H1 (cell line): ENCODE measurements at regions not wholly inside any gene's neighbourhood (a gene's known extent, or its start where the extent isn't known, plus 50 kb on each side); places are given as distances from the start of the nearest gene placed in this dataset.

ENCODE experiments used
- CTCF ChIA-PET: fragments of 300-600 bp; sonication (Branson Sonifier 250); formaldehyde crosslinking; loops from one replicate; lab custom pipeline; 2021; ENCODE audit not compliant: partially characterized antibody; lab: Charles Lee
- POLR2A ChIA-PET: fragments of 300-600 bp; sonication (Branson Sonifier 250); formaldehyde crosslinking; loops from one replicate; lab custom pipeline; 2021; ENCODE audit warnings: inconsistent platforms; ENCODE audit not compliant: partially characterized antibody; lab: Charles Lee
- DNase-seq, 2 experiments: peaks; one replicate each; pipeline versions ENCODE4 v3.0.0 to v3.0.0-alpha.2; 2010 to 2022; ENCODE audit warnings: low spot score in 2 of 2, low read depth in 1 of 2, mixed read lengths in 1 of 2
- FAIRE-seq: peaks from 2 replicates; lab custom pipeline; 2011; peaks lifted over from hg19 to GRCh38; lab: Jason Lieb, UNC
- H2AFZ ChIP-seq: 2 replicates; pipeline ENCODE4 v1.8.1; 2012; ENCODE audit warnings: low read length, inconsistent platforms
- H2AK5ac ChIP-seq: 2 replicates; pipeline ENCODE4 v1.6.1; 2013; ENCODE audit warnings: low read depth, low read length
- H2BK120ac ChIP-seq: replicated peaks from 2 replicates; pipeline ENCODE3; 2013; ENCODE audit warnings: low read depth, low read length, inconsistent platforms
- H2BK12ac ChIP-seq: 2 replicates; pipeline ENCODE4 v1.6.1; 2013; ENCODE audit warnings: low read depth, low read length
- H2BK15ac ChIP-seq: 2 replicates; pipeline ENCODE4 v1.6.1; 2013; ENCODE audit warnings: low read length
- H2BK20ac ChIP-seq: 2 replicates; pipeline ENCODE4 v1.6.1; 2013; ENCODE audit warnings: low read length
- H2BK5ac ChIP-seq: 2 replicates; pipeline ENCODE4 v1.6.1; 2013; ENCODE audit warnings: low read depth, low read length
- H3K14ac ChIP-seq: 2 replicates; pipeline ENCODE4 v1.6.1; 2013; ENCODE audit warnings: inconsistent platforms; ENCODE audit not compliant: insufficient read length
- H3K18ac ChIP-seq: 2 replicates; pipeline ENCODE4 v1.6.1; 2013; ENCODE audit warnings: low read length; ENCODE audit errors: extremely low read depth
- H3K23ac ChIP-seq: 2 replicates; pipeline ENCODE4 v1.6.1; 2013; ENCODE audit warnings: inconsistent platforms; ENCODE audit not compliant: insufficient read length
- H3K23me2 ChIP-seq: 2 replicates; pipeline ENCODE4 v1.6.1; 2013; ENCODE audit warnings: low read depth, low read length
- H3K27ac ChIP-seq: 2 replicates; pipeline ENCODE4 v1.6.1; 2011; ENCODE audit warnings: low read depth, low read length, inconsistent platforms
- H3K27me3 ChIP-seq, 4 experiments: replicated peaks in 1 of 4; 1 replicate in 1 of 4; 2 replicates in 3 of 4; pipeline versions ENCODE4 v1.6.1 to v1.8.1; 2011 to 2013; ENCODE audit warnings: low read length in 3 of 4, mild to moderate bottlenecking in 3 of 4, inconsistent platforms in 2 of 4, mixed read lengths in 2 of 4, moderate library complexity in 1 of 4; ENCODE audit not compliant: control insufficient read depth in 3 of 4, insufficient read depth in 3 of 4; ENCODE audit errors: extremely low read depth in 1 of 4
- H3K36me3 ChIP-seq, 4 experiments: 2 replicates each; pipeline versions ENCODE4 v1.6.1 to v1.8.1; 2011 to 2013; ENCODE audit warnings: mild to moderate bottlenecking in 4 of 4, low read length in 3 of 4, moderate library complexity in 2 of 4, control low read depth in 1 of 4, inconsistent platforms in 1 of 4; ENCODE audit not compliant: insufficient read depth in 4 of 4, control insufficient read depth in 2 of 4
- H3K4ac ChIP-seq: replicated peaks from 2 replicates; pipeline ENCODE3; 2013; ENCODE audit warnings: low read length, low read depth, mixed read lengths, inconsistent platforms; ENCODE audit not compliant: insufficient read length
- H3K4me1 ChIP-seq, 4 experiments: replicated peaks in 1 of 4; 1 replicate in 1 of 4; 2 replicates in 3 of 4; pipeline versions ENCODE4 v1.6.1 to v1.8.1; 2011 to 2013; ENCODE audit warnings: low read length in 3 of 4, inconsistent platforms in 2 of 4, mixed read lengths in 1 of 4; ENCODE audit not compliant: insufficient read depth in 4 of 4, control insufficient read depth in 3 of 4
- H3K4me2 ChIP-seq, 2 experiments: 2 replicates each; pipeline versions ENCODE4 v1.6.1 to v1.8.1; 2011 to 2013; ENCODE audit warnings: low read depth in 2 of 2, low read length in 2 of 2, control low read depth in 1 of 2, inconsistent platforms in 1 of 2, mild to moderate bottlenecking in 1 of 2; ENCODE audit not compliant: insufficient read depth in 1 of 2
- H3K4me3 ChIP-seq, 4 experiments: fragments of 200-600, 300-600 bp in 1 of 4; sonication (generic), shearing (Covaris generic), sonication (Bioruptor Twin) in 1 of 4; 2 replicates each; pipeline versions ENCODE4 v1.5.1 to v1.8.1; 2011 to 2016; ENCODE audit warnings: low read length in 4 of 4, low read depth in 3 of 4, control low read depth in 2 of 4, inconsistent platforms in 2 of 4, mild to moderate bottlenecking in 2 of 4, mixed read lengths in 1 of 4, moderate library complexity in 1 of 4; ENCODE audit not compliant: insufficient read depth in 2 of 4; ENCODE audit errors: extremely low read depth in 1 of 4
- H3K56ac ChIP-seq: replicated peaks from 2 replicates; pipeline ENCODE3; 2013; ENCODE audit warnings: low read depth, mild to moderate bottlenecking, mixed read lengths, low read length, inconsistent platforms; ENCODE audit not compliant: insufficient read length
- H3K79me1 ChIP-seq: 2 replicates; pipeline ENCODE4 v1.6.1; 2013; ENCODE audit warnings: low read depth, low read length, control low read depth
- H3K79me2 ChIP-seq, 2 experiments: 2 replicates each; pipeline versions ENCODE4 v1.6.1 to v1.8.1; 2012 to 2013; ENCODE audit warnings: low read length in 2 of 2, mild to moderate bottlenecking in 2 of 2, inconsistent platforms in 1 of 2; ENCODE audit not compliant: insufficient read depth in 2 of 2, control insufficient read depth in 1 of 2
- H3K9ac ChIP-seq, 4 experiments: replicated peaks in 1 of 4; 1 replicate in 1 of 4; 2 replicates in 3 of 4; pipeline versions ENCODE4 v1.6.1 to v1.8.1; 2011 to 2013; ENCODE audit warnings: low read depth in 3 of 4, low read length in 3 of 4, control low read depth in 2 of 4, mild to moderate bottlenecking in 2 of 4, moderate library complexity in 2 of 4, inconsistent platforms in 1 of 4; ENCODE audit errors: extremely low read depth in 1 of 4
- H3K9me3 ChIP-seq, 2 experiments: 2 replicates each; pipeline versions ENCODE4 v1.6.1 to v1.8.1; 2012 to 2013; ENCODE audit warnings: mild to moderate bottlenecking in 2 of 2, moderate library complexity in 2 of 2, control low read depth in 1 of 2, inconsistent platforms in 1 of 2, low read depth in 1 of 2, low read length in 1 of 2, mixed read lengths in 1 of 2; ENCODE audit not compliant: insufficient read depth in 2 of 2
- H4K20me1 ChIP-seq, 2 experiments: replicated peaks in 1 of 2; 2 replicates each; pipeline versions ENCODE3 to v1.8.1; 2011 to 2013; ENCODE audit warnings: inconsistent platforms in 2 of 2, low read length in 2 of 2, mild to moderate bottlenecking in 1 of 2; ENCODE audit not compliant: insufficient read depth in 2 of 2, control insufficient read depth in 1 of 2
- H4K5ac ChIP-seq: 2 replicates; pipeline ENCODE4 v1.6.1; 2013; ENCODE audit warnings: low read length, low read depth, mixed read lengths, inconsistent platforms; ENCODE audit not compliant: insufficient read length
- H4K8ac ChIP-seq: 2 replicates; pipeline ENCODE4 v1.8.0; 2013; ENCODE audit warnings: mild to moderate bottlenecking, moderate library complexity, low read length, inconsistent platforms; ENCODE audit not compliant: insufficient read depth; ENCODE audit errors: extremely low read depth
- H4K91ac ChIP-seq: replicated peaks from 2 replicates; pipeline ENCODE3; 2013; ENCODE audit warnings: low read length, mixed read lengths, inconsistent platforms; ENCODE audit not compliant: insufficient read length
- BACH1 ChIP-seq: IDR thresholded peaks from 2 replicates; pipeline ENCODE4 v1.6.1; 2012; ENCODE audit warnings: low read length, improper control_type of control experiment
- HDAC2 ChIP-seq, 2 experiments: fragments of 300-600 bp in 1 of 2; sonication (generic) in 1 of 2; IDR thresholded peaks; 2 replicates each; pipeline ENCODE4 v1.6.1; 2011 to 2012; ENCODE audit warnings: low read depth in 2 of 2, low read length in 2 of 2, mild to moderate bottlenecking in 2 of 2, moderate library complexity in 2 of 2, borderline replicate concordance in 1 of 2, inconsistent platforms in 1 of 2
- MAX ChIP-seq: IDR thresholded peaks from 2 replicates; pipeline ENCODE4 v1.6.1; 2012; ENCODE audit warnings: inconsistent platforms
- POLR2A ChIP-seq, 2 experiments: IDR thresholded peaks; 1 replicate in 1 of 2; 2 replicates in 1 of 2; pipeline ENCODE4 v1.6.1; 2011; ENCODE audit warnings: low read depth in 2 of 2, low read length in 2 of 2, mild to moderate bottlenecking in 2 of 2; ENCODE audit errors: control extremely low read depth in 1 of 2
- RFX5 ChIP-seq: IDR thresholded peaks from 2 replicates; pipeline ENCODE4 v1.6.1; 2011; ENCODE audit warnings: low read depth, low read length, improper control_type of control experiment, borderline replicate concordance
- TAF7 ChIP-seq: optimal IDR thresholded peaks from 2 replicates; pipeline ENCODE3; 2011; ENCODE audit warnings: low read depth, mild to moderate bottlenecking, inconsistent platforms, low read length, moderate library complexity, borderline replicate concordance
- TEAD4 ChIP-seq: IDR thresholded peaks from 2 replicates; pipeline ENCODE4 v1.6.1; 2012; ENCODE audit warnings: low read depth, low read length, inconsistent platforms, mixed read lengths
- WGBS, 2 experiments: shearing (Covaris generic) in 1 of 2; methylation state at CpG; one replicate each; pipeline versions ENCODE4 v1.1.6 to v1.1.7; 2013 to 2015; ENCODE audit warnings: low lambda C conversion rate in 2 of 2, mixed read lengths in 2 of 2, inconsistent platforms in 1 of 2, low coverage in 1 of 2, missing lambda C conversion rate in 1 of 2; ENCODE audit not compliant: insufficient replicate concordance in 2 of 2, insufficient coverage in 1 of 2, insufficient read length in 1 of 2; ENCODE audit errors: extremely low coverage in 1 of 2, missing lambda C conversion rate in 1 of 2; 5-methylcytosine and 5-hydroxymethylcytosine counted together

DNA sequence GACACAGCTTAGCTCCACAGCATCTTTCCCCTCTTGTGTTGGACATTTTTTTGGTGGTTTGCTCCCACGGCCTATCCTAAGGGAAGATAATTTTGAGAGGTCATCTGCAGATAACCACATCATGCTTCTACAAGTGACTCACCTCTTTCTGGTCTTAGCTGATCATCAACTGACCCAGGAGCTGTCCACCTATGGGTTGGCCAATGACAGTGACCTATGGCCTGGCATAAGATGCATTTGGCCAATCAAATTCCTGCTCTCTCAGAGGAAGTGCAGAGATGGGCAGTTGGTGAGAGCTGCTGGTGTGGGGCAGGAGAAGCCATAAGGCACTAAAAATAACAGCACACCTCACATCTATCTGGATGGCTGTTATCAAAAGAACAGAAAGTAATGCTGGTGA, 100.0 kb upstream of the CLDN14 start:
- H2BK120ac ChIP-seq = no peak overlapping the region
- H3K36me3 ChIP-seq = no peaks in the 10 kb centered on the region
- DNase-seq (no peak), FAIRE-seq (no peak)
- H2BK20ac ChIP-seq = no peak overlapping the region
- ChIA-PET CTCF (interaction anchor here (0.9 to 1.5 kb wide), 3 partner anchors 9 to 51 kb away, joined by 3 to 4 read pairs (median 3); no protein-coding TSS in a partner anchor), POLR2A (no interaction called here)
- H3K4ac ChIP-seq = no peak overlapping the region
- no peak overlapping the region for H2AK5ac ChIP-seq
- no peak overlapping the region for H3K23ac ChIP-seq
- H3K14ac ChIP-seq = no peak overlapping the region
- TF ChIP-seq HDAC2 (IDR thresholded peaks at IDR 0.05; ENCODE audit: borderline replicate concordance in 1 of 2, low read depth in 2 of 2, low read length in 2 of 2) (no peak), TAF7 (no peak), MAX (no peak), TEAD4 (no peak), POLR2A (IDR thresholded peaks at IDR 0.05; ENCODE audit: control extremely low read depth in 1 of 2, low read depth in 2 of 2, low read length in 2 of 2) (no peak), RFX5 (no peak), BACH1 (no peak)
- H2BK5ac ChIP-seq = no peak overlapping the region
- no peaks in the 10 kb centered on the region for H3K27me3 ChIP-seq
- H3K79me1 ChIP-seq = no peaks in the 10 kb centered on the region
- H3K4me3 ChIP-seq = no peak overlapping the region
- no peak overlapping the region for H3K9ac ChIP-seq
- no peak overlapping the region for H2BK12ac ChIP-seq
- no peaks in the 10 kb centered on the region for H4K20me1 ChIP-seq
- H2AFZ ChIP-seq = no peak overlapping the region
- no peak overlapping the region for H4K8ac ChIP-seq
- no peak overlapping the region for H4K91ac ChIP-seq
- H3K23me2 ChIP-seq = no peaks in the 10 kb centered on the region
- no peak overlapping the region for H3K18ac ChIP-seq
- no peak overlapping the region for H2BK15ac ChIP-seq
- 100% methylated on average over 1 of the region's 1 CpG; no CpG with 5 or more reads in 1 of the 2 experiments for WGBS, 2 experiments
- H3K79me2 ChIP-seq = no peaks in the 10 kb centered on the region
- no peak overlapping the region for H4K5ac ChIP-seq
- H3K27ac ChIP-seq = no peak overlapping the region
- H3K4me2 ChIP-seq = no peak overlapping the region
- H3K56ac ChIP-seq = no peak overlapping the region
- no peaks in the 10 kb centered on the region for H3K4me1 ChIP-seq
- H3K9me3 ChIP-seq = no peaks in the 10 kb centered on the region
